Tibial nerve (tissue), 4 donors: ENCODE measurements at regions not wholly inside any gene's neighbourhood (a gene's known extent, or its start where the extent isn't known, plus 50 kb on each side); places are given as distances from the start of the nearest gene placed in this dataset.
A peak's percentile ranks its signal among the peaks of the same experiment; 100 is the strongest.

ENCODE experiments used
- DNase-seq, 2 donors: peaks; one replicate each; pipeline ENCODE4 v3.0.0-alpha.2; 2019; ENCODE audit warnings: low spot score in 2 of 2
- H3K27ac ChIP-seq, 4 donors: fragments of 200-600 bp; sonication (generic) in 3 of 4; one replicate each; pipeline ENCODE4 v1.5.1; 2017 to 2019; ENCODE audit warnings: mild to moderate bottlenecking in 1 of 4
- H3K27me3 ChIP-seq, 2 donors: fragments of 200-600 bp; sonication (generic) in 1 of 2; one replicate each; pipeline versions ENCODE4 v1.5.1 to v1.6.0; 2017 to 2019
- H3K36me3 ChIP-seq, 3 donors: fragments of 200-600 bp; sonication (generic); one replicate each; pipeline ENCODE4 v1.5.1; 2018 to 2019
- H3K4me1 ChIP-seq, 4 donors: fragments of 200-600 bp; sonication (generic) in 3 of 4; one replicate each; pipeline ENCODE4 v1.5.1; 2017 to 2019
- H3K4me3 ChIP-seq, 4 donors: fragments of 200-600 bp; sonication (generic) in 3 of 4; one replicate each; pipeline ENCODE4 v1.5.1; 2017 to 2019; ENCODE audit warnings: mild to moderate bottlenecking in 1 of 4, moderate library complexity in 1 of 4
- H3K9me3 ChIP-seq, 4 donors: fragments of 200-600 bp; sonication (generic) in 3 of 4; one replicate each; pipeline ENCODE4 v1.5.1; 2017 to 2019
- EP300 ChIP-seq, 2 donors: sonication (generic); formaldehyde crosslinking; IDR thresholded peaks; one replicate each; pipeline ENCODE4 v1.6.1; 2017; ENCODE audit warnings: antibody characterized with exemption in 2 of 2, mild to moderate bottlenecking in 1 of 2
- POLR2A ChIP-seq, 2 donors: fragments of 450-650 bp; IDR thresholded peaks; one replicate each; pipeline ENCODE4 v1.6.1; 2017; ENCODE audit warnings: antibody characterized with exemption in 2 of 2, mild to moderate bottlenecking in 2 of 2, moderate library complexity in 2 of 2
- whole genome bisulfite sequencing, 2 donors: methylation state at CpG; one replicate each; pipeline ENCODE4 v1.1.5; 2018; 5-methylcytosine and 5-hydroxymethylcytosine counted together
- TF ChIP-seq, protein P1 (sequence below), 5 experiments: fragments of 200-600 bp in 3 of 5; fragments of 450-650 bp in 2 of 5; sonication (generic) in 3 of 5; IDR thresholded peaks; one replicate each; pipeline ENCODE4 v1.5.1; 2016 to 2019; ENCODE audit warnings: antibody characterized with exemption in 5 of 5, mild to moderate bottlenecking in 3 of 5, moderate library complexity in 2 of 5

DNA sequence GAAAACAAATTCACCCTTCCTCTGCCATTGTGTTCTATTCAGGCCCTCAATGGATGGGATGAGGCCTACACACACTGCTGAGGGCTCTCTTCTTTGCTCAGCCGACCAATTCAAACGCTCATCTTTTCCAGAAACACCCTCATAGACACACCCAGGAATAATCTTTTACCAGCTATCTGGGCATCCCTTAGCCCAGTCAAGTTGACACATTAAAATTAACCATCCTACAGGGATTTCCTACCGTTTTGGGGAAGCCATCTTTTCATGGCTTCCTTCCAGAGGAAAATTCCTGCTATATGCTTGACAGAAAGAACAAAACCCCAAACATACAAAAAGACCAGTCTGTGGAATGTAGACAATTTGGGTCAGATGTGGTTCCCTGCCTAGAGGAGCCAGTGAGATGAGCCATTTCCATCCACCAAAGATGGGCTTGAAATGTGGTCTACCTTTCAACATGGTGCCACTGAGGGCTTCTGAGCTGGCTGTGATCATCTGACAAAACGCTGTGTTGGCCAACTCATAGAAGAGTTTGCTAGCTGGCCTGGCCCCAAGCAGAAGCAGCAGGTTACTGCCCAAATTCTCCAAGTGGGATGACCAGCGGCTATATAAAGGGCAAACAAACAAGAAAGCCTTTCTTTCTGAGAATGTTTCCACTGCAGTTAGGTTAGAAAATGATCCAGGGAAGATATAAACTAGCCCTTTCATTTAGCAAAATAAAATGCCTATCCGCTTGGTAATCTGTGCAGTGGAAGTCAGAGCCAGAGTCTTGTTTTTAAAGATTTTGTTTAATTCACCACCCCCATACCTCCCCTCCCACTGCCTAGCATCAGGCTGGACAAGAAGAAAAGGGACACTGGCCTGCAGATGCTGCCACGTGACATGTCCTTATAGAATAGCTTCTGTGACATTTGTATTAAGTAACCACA, 69.1 kb upstream of the MRPS6 start:
- DNase-seq = peak in 1 of 2 donors; percentile 17
- TF ChIP-seq, protein P1, sequence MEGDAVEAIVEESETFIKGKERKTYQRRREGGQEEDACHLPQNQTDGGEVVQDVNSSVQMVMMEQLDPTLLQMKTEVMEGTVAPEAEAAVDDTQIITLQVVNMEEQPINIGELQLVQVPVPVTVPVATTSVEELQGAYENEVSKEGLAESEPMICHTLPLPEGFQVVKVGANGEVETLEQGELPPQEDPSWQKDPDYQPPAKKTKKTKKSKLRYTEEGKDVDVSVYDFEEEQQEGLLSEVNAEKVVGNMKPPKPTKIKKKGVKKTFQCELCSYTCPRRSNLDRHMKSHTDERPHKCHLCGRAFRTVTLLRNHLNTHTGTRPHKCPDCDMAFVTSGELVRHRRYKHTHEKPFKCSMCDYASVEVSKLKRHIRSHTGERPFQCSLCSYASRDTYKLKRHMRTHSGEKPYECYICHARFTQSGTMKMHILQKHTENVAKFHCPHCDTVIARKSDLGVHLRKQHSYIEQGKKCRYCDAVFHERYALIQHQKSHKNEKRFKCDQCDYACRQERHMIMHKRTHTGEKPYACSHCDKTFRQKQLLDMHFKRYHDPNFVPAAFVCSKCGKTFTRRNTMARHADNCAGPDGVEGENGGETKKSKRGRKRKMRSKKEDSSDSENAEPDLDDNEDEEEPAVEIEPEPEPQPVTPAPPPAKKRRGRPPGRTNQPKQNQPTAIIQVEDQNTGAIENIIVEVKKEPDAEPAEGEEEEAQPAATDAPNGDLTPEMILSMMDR (IDR thresholded peaks at IDR 0.05) = no peak
- peak in 1 of 2 donors; percentile 53 for TF ChIP-seq EP300 (IDR thresholded peaks at IDR 0.05)
- peaks cover 0 to 32% (median 2%) of the 10 kb centered on the region in 4 donors for H3K4me1 ChIP-seq
- H3K36me3 ChIP-seq = no peaks in the 10 kb centered on the region
- H3K9me3 ChIP-seq = peaks cover 0 to 5% (median 0%) of the 10 kb centered on the region in 4 donors
- no peak overlapping the region for H3K4me3 ChIP-seq
- WGBS, 2 donors = 42 to 44% methylated on average over 7 of the region's 7 CpGs
- peak overlapping the region in 3 of 4 donors; percentile 61 to 79 (median 78) for H3K27ac ChIP-seq
- H3K27me3 ChIP-seq = no peaks in the 10 kb centered on the region

DNA sequence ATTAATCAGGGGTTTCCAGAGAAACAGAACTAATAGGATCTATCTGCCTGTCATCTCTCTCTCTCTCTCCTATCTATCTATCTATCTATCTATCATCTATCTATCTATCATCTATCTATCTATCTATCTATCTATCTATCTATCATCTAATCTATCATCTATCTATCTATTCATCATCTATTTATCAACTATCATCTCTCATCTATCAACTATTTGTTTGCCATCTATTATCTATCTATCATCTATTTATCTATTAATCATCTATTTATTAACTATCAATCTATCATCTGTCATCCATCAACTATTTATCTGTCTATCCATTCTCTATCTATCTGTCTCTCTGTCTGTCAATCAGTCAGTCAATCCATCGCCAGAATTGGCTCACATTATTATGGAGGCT, 70.0 kb upstream of the MRPS6 start:
- WGBS, 2 donors = 91 to 97% methylated on average over 1 of the region's 1 CpG
- Histone ChIP-seq H3K4me3 (no peak overlapping the region), H3K36me3 (no peaks in the 10 kb centered on the region), H3K9me3 (peaks cover 0 to 4% (median 0%) of the 10 kb centered on the region in 4 donors), H3K27me3 (no peaks in the 10 kb centered on the region), H3K27ac (peak overlapping the region in 2 of 4 donors; percentile 78 to 79), H3K4me1 (peaks cover 0 to 32% (median 2%) of the 10 kb centered on the region in 4 donors)
- DNase-seq = no peak
- no peak for TF ChIP-seq EP300 (IDR thresholded peaks at IDR 0.05)
- TF ChIP-seq, protein P1 (IDR thresholded peaks at IDR 0.05) = no peak
- TF ChIP-seq POLR2A (IDR thresholded peaks at IDR 0.05) = no peak

DNA sequence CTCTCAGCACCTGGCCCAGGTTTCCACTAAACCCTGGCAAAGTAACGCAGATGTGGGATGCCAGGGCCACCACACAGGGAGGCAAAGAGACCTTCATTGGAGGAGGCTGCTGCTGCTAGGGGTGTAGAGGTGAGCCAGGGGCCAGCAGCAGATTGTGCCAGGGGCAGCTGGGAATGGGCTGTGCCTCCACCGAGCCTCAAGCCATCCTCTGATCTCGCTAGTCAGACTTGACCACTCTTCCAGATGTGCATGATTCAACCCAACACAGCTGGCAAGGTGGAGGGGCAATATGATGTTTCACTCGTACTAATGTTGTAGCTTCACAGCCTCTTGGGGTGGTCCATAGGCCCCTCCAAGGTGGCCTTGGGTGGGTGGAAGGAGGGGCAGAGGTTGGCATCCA, 73.0 kb upstream of the MRPS6 start:
- H3K4me3 ChIP-seq = no peak overlapping the region
- WGBS, 2 donors = 88 to 89% methylated on average over 4 of the region's 4 CpGs
- H3K27ac ChIP-seq = no peak overlapping the region
- H3K9me3 ChIP-seq = peaks cover 0 to 19% (median 0%) of the 10 kb centered on the region in 4 donors
- no peaks in the 10 kb centered on the region for H3K27me3 ChIP-seq
- TF ChIP-seq POLR2A (IDR thresholded peaks at IDR 0.05) (no peak), EP300 (IDR thresholded peaks at IDR 0.05) (no peak)
- TF ChIP-seq, protein P1 (IDR thresholded peaks at IDR 0.05) = no peak
- peaks cover 0 to 15% (median 0%) of the 10 kb centered on the region in 4 donors for H3K4me1 ChIP-seq
- DNase-seq = no peak
- no peaks in the 10 kb centered on the region for H3K36me3 ChIP-seq

DNA sequence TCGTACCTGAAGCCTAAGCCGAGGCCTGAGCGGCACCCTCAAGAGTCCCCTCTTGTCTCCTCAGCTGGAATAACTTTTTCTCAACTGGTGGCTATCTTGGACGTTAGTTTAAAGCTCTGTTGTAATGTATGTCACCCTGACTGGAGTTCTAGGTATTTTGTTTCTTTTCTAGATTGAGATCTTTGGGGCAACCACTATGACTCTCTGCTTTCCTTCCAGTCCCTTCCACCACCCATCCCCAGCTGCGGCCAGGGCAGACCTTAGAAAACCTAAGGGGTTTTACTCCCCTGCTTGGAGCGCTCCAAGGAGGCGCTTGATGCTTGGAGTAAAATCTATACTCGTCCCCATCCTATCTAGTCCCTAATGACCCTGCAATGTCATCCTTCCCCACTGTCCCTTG, 74.6 kb upstream of the MRPS6 start:
- Histone ChIP-seq H3K4me3 (no peak overlapping the region), H3K9me3 (peaks cover 0 to 19% (median 0%) of the 10 kb centered on the region in 4 donors), H3K4me1 (no peaks in the 10 kb centered on the region), H3K36me3 (no peaks in the 10 kb centered on the region), H3K27ac (no peak overlapping the region), H3K27me3 (no peaks in the 10 kb centered on the region)
- TF ChIP-seq POLR2A (IDR thresholded peaks at IDR 0.05) (no peak), EP300 (IDR thresholded peaks at IDR 0.05) (no peak)
- TF ChIP-seq, protein P1 (IDR thresholded peaks at IDR 0.05) = no peak
- WGBS, 2 donors = 94 to 95% methylated on average over 8 of the region's 8 CpGs
- no peak for DNase-seq

DNA sequence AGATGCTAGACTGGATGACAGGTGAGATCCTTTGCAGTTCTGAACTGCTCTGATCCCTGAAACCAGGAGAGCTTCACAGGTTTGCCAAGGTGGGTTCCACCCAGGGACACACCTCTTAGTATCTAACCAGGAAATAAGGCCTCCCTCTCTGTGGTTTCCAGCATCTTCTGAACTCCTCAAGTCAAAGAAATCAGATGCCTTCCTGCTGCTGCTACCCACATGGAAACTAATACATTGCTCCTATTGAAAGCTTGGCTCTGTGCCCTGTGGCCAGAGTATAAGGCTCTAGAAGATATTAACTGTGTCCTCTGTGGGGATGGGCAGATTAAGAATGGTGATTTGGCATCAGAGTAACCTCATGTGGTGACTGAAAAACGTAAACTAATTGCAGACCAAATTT, 75.0 kb upstream of the MRPS6 start:
- H3K9me3 ChIP-seq = peaks cover 0 to 19% (median 0%) of the 10 kb centered on the region in 4 donors
- H3K27ac ChIP-seq = no peak overlapping the region
- H3K36me3 ChIP-seq = no peaks in the 10 kb centered on the region
- no peaks in the 10 kb centered on the region for H3K27me3 ChIP-seq
- DNase-seq = no peak
- H3K4me1 ChIP-seq = peaks cover 0 to 4% (median 0%) of the 10 kb centered on the region in 4 donors
- WGBS, 2 donors = 71 to 78% methylated on average over 1 of the region's 1 CpG
- no peak for TF ChIP-seq EP300 (IDR thresholded peaks at IDR 0.05)
- H3K4me3 ChIP-seq = no peak overlapping the region
